Activated T-helper 1 cell treated with anti-CD3 and anti-CD28 coated beads, Interleukin-12 subunit alpha, Interleukin-12 subunit beta, Interleukin-2, Interleukin-4 antibody, amounts not matched to agents 30 ng/mL and 10 ng/mL and 1 ng/mL, durations not matched to agents 14 hours and 24 hours and 36 hours (primary cell): ENCODE measurements at regions not wholly inside any gene's neighbourhood (a gene's known extent, or its start where the extent isn't known, plus 50 kb on each side); places are given as distances from the start of the nearest gene placed in this dataset.
"Not testable (repeated sequence)": the region's sequence is repeated elsewhere in the genome, so short reads cannot be mapped to it uniquely, and the experiment has no call there.

Experiments used
- DNase-seq: peaks from one replicate; pipeline ENCODE4 v3.0.0; 2021; ENCODE audit warnings: low spot score
- H3K27ac Mint-ChIP-seq: one replicate; pipeline ENCODE4 v1.8.0; 2021; ENCODE audit warnings: mild to moderate bottlenecking, mixed read lengths
- H3K27me3 Mint-ChIP-seq: one replicate; pipeline ENCODE4 v1.8.0; 2022; ENCODE audit warnings: mild to moderate bottlenecking, moderate library complexity, mixed read lengths; ENCODE audit not compliant: insufficient read depth
- H3K36me3 Mint-ChIP-seq: one replicate; pipeline ENCODE4 v1.8.0; 2021; ENCODE audit warnings: low read depth, mixed read lengths
- H3K4me1 Mint-ChIP-seq: one replicate; pipeline ENCODE4 v1.8.0; 2021; ENCODE audit warnings: low read depth, mixed read lengths
- H3K4me3 Mint-ChIP-seq: one replicate; pipeline ENCODE4 v1.8.0; 2021; ENCODE audit warnings: mild to moderate bottlenecking, moderate library complexity, mixed read lengths
- H3K9me3 Mint-ChIP-seq: one replicate; pipeline ENCODE4 v1.8.0; 2021; ENCODE audit warnings: mixed read lengths
- intact Hi-C: fragments of 100-400 bp; cut with micrococcal nuclease; formaldehyde crosslinking; loops from one replicate; pipeline ENCODE4 v1.15.1; 2024

DNA sequence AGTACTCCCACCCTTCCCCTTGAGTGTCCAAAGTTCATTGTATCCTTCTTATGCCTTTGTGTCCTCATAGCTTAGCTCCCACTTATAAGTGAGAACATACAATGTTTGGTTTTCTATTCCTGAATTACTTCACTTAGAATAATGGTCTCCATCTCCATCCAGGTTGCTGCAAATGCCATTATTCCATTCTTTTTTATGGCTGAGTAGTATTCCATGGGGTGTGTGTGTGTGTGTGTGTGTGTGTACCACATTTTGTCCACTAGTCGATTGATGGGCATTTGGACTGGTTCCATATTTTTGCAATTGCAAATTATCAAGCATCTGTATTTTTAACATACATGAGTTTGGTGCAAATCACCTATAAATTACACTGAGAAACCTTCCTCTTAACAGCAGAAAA, 166.0 kb downstream of the FGF1 start:
- H3K27me3 Mint-ChIP-seq, H3K36me3 Mint-ChIP-seq, H3K4me3 Mint-ChIP-seq, DNase-seq, intact Hi-C loops, H3K4me1 Mint-ChIP-seq, H3K9me3 Mint-ChIP-seq, H3K27ac Mint-ChIP-seq: not testable (repeated sequence)

DNA sequence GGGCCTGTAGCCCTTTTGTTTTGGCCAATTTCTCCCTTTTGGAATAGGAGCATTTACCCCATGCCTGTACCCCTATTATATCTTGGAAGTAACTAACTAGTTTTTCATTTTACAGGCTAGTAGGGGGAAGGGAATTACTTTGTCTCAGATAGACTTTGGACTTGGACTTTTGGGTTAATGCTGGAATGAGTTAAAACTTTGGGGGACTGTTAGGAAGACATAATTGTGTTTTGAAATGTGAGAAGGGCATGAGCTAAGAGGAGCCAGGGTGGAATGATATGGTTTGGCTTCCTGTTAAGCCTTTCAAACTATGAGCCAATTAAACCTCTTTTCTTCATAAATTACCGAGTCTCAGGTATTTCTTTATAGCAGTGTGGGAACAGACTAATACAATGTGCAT, 168.1 kb downstream of the FGF1 start:
- Mint-ChIP-seq H3K4me3 (no peak overlapping the region), H3K9me3 (peaks cover 8% of the 10 kb centered on the region), H3K27ac (no peak overlapping the region), H3K36me3 (no peaks in the 10 kb centered on the region), H3K27me3 (peaks cover 5% of the 10 kb centered on the region), H3K4me1 (no peaks in the 10 kb centered on the region)
- intact Hi-C loops = no loop called here
- no peak for DNase-seq

DNA sequence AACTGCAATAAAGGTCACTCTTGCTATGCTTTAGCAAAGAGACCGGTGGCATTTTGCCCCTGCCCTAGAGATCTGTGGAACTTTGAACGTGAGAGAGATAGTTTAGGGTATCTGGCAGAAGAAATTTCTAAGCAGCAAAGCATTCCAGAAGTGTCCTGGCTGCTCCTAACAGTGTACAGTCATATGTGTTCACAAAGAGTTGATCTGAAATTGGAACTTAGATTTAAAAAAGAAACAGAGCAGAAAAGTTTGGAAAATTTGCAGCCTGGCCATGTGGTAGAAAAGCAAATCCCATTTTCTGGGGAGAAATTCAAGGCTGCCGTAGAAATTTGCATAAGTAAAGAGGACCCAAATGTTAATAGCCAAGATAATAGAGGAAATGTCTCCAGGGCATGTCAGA, 169.2 kb downstream of the FGF1 start:
- Mint-ChIP-seq H3K4me1 (no peaks in the 10 kb centered on the region), H3K36me3 (no peaks in the 10 kb centered on the region), H3K27me3 (peaks cover 5% of the 10 kb centered on the region), H3K27ac (no peak overlapping the region), H3K9me3 (peaks cover 8% of the 10 kb centered on the region), H3K4me3 (no peak overlapping the region)
- no peak for DNase-seq
- intact Hi-C loops = no loop called here

DNA sequence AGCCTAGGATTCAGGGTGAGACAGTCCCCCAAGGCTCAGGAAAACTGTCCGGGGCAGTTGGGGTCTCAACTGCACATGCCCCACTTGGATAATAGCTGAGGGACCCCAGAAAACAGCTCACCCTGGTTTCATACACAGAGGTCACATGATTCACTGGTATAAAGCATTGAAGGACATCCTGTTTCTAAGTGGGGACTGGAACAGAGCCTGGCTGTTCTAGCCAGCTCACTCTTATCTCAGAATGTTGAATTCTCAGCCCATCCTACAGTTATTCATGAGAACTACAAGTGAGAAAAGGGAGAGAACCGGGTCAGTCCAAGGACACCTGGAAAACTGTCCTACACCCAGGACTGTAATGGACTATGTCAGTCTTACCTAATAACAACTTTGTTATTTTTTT, 170.9 kb downstream of the FGF1 start:
- H3K36me3 Mint-ChIP-seq = no peaks in the 10 kb centered on the region

DNA sequence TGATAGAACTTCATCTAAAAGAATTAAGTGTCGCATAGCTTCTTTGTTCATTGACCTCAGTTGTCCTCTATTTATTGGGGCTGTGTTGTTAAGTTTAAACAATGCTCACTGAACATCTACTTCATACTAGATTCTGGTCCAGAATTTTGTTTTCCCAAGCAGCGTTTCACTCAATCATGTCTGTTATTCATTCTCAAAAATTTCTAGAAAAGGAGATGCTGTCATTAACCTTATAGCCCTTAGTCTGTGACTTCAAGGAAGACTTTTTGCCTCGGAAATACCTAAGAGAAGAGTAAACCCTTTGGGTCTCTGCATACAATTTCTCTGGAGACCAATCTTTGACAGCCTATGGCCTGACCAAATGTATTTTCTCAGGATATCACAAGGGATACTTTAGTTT, 171.7 kb downstream of the FGF1 start:
- no peak for DNase-seq
- no peaks in the 10 kb centered on the region for H3K27me3 Mint-ChIP-seq
- no peak overlapping the region for H3K27ac Mint-ChIP-seq
- intact Hi-C loops = no loop called here
- H3K9me3 Mint-ChIP-seq = peaks cover 8% of the 10 kb centered on the region
- H3K4me1 Mint-ChIP-seq = peaks cover under 1% of the 10 kb centered on the region
- no peaks in the 10 kb centered on the region for H3K36me3 Mint-ChIP-seq
- H3K4me3 Mint-ChIP-seq = no peak overlapping the region

More for the DNA sequence above, 170.9 kb downstream of the FGF1 start:
- H3K4me3 Mint-ChIP-seq = no peak overlapping the region
- H3K27ac Mint-ChIP-seq = no peak overlapping the region
- H3K27me3 Mint-ChIP-seq = peaks cover 4% of the 10 kb centered on the region
- DNase-seq = no peak
- H3K9me3 Mint-ChIP-seq = peaks cover 8% of the 10 kb centered on the region
- H3K4me1 Mint-ChIP-seq = no peaks in the 10 kb centered on the region
- intact Hi-C loops = no loop called here

DNA sequence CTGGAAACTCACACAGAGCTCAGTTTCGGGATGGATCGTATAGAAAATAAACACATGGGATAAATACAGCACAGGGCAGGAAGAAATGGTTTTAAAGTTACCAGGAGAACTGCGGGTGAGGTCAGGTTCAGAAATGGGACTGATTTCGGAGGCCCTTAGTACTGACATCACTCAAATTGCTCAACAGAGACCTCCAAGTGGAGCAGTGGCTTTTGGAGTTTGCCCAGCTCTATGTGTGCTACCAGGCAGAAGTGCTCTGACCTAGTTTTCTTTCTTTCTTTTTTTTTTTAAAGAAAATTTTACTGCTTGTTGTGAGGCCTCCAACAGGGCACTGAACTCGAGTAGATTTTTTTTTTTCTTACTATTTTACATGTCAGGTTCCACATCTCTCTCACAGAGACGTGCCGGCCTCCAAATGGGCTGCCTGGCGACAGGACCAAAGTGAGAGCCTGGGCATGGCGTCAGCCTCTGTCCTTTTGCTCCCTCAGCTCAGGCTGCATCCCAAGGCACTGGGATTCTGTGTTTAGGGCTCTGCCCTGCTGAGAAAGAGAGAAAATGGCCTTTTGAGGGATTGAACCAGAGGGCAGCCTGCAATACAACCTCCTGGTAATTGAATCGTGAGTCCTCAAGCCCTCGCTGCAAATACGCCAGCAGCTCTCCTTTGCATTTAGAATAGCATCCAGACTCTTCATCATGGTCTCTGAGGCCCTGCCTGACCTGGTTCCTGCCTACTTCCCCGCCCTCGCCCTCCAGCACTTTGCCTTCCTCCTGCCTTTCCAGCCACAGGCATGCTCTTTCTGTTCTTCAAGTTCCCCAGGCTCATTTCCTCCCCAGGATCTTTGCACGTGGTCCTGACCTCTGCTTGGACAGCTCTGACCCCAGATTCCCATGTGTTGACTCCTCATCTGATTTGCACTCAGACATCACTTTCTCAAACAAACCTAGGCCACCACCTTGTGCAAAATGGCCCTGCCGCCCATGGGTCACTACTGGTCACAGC, 173.5 kb downstream of the FGF1 start:
- H3K27me3 Mint-ChIP-seq = no peaks in the 10 kb centered on the region

DNA sequence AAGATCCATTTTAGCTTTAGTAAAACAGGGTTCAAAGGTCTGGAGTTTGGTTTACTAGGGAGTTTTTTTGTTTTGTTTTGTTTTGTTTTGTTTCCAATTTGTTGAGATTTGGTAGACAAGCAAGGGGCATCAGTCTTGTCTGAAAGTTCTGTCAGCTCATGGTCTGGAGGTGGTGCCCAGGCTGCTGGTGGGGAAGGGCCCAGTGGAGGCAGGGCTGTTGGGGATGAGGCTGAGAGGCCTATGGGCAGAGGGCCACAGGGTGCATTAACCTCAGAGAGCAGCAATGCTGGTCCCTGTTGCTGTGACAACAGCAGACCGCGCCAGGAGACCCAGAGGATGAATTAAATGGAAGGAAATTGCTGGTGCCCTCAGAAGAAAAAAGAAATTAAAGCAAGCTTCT, 174.5 kb downstream of the FGF1 start:
- DNase-seq = no peak
- intact Hi-C loops = no loop called here
- Mint-ChIP-seq H3K27me3 (no peaks in the 10 kb centered on the region), H3K36me3 (no peaks in the 10 kb centered on the region), H3K9me3 (peaks cover 3% of the 10 kb centered on the region), H3K4me3 (no peak overlapping the region), H3K27ac (no peak overlapping the region), H3K4me1 (peaks cover 24% of the 10 kb centered on the region)

More for the DNA sequence above, 173.5 kb downstream of the FGF1 start:
- Mint-ChIP-seq H3K27ac (no peak overlapping the region), H3K4me1 (peaks cover 19% of the 10 kb centered on the region), H3K9me3 (peaks cover 3% of the 10 kb centered on the region), H3K36me3 (no peaks in the 10 kb centered on the region), H3K4me3 (no peak overlapping the region)
- intact Hi-C loops = no loop called here
- no peak for DNase-seq

DNA sequence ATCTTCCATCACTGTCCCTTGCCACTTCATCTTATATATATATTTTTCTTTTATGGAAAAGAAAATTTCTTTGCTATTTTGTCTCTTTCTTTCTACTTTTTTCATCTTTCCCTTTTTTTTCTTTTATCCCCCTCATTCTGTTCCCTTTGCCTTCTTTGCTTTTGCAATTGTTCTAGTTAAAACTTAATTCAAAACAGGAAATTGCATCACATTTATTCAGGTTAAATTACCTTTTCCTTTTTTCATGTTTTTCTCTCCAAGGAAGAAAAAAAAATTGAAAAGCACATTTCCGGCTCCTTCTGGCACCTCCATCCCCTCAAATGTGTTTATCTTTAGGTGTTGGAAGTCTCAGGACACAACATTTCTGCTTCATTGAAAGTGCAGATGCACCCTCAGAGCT, 176.9 kb downstream of the FGF1 start:
- no peak for DNase-seq
- intact Hi-C loops = no loop called here
- H3K27ac Mint-ChIP-seq = no peak overlapping the region
- H3K4me1 Mint-ChIP-seq = peaks cover 34% of the 10 kb centered on the region
- no peaks in the 10 kb centered on the region for H3K27me3 Mint-ChIP-seq
- no peaks in the 10 kb centered on the region for H3K36me3 Mint-ChIP-seq
- H3K9me3 Mint-ChIP-seq = no peaks in the 10 kb centered on the region
- H3K4me3 Mint-ChIP-seq = no peak overlapping the region

DNA sequence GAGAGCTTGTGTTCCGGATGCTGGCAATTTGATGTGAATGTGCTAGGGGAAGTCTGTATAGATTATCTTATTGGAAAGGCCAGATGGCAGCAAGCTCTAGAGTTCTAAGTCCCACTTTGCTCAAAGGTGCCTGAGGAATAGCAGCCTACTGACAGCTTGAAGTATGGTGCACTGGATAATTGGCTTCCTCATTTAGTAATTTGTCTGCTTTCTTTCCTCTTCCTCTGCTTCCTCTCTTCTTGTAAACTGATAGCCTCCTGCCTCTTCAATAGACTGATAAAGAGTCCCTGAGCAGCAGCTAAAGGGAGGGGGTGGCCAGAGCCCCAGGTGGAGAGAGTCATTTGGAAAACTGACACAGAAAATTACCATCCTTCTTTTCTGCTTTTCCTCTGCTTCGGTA, 177.3 kb downstream of the FGF1 start:
- intact Hi-C loops = no loop called here
- no peaks in the 10 kb centered on the region for H3K36me3 Mint-ChIP-seq
- DNase-seq = no peak
- no peaks in the 10 kb centered on the region for H3K27me3 Mint-ChIP-seq
- peaks cover 39% of the 10 kb centered on the region for H3K4me1 Mint-ChIP-seq
- peaks cover 4% of the 10 kb centered on the region for H3K9me3 Mint-ChIP-seq
- peak overlapping the region; percentile 21 for H3K27ac Mint-ChIP-seq
- no peak overlapping the region for H3K4me3 Mint-ChIP-seq

DNA sequence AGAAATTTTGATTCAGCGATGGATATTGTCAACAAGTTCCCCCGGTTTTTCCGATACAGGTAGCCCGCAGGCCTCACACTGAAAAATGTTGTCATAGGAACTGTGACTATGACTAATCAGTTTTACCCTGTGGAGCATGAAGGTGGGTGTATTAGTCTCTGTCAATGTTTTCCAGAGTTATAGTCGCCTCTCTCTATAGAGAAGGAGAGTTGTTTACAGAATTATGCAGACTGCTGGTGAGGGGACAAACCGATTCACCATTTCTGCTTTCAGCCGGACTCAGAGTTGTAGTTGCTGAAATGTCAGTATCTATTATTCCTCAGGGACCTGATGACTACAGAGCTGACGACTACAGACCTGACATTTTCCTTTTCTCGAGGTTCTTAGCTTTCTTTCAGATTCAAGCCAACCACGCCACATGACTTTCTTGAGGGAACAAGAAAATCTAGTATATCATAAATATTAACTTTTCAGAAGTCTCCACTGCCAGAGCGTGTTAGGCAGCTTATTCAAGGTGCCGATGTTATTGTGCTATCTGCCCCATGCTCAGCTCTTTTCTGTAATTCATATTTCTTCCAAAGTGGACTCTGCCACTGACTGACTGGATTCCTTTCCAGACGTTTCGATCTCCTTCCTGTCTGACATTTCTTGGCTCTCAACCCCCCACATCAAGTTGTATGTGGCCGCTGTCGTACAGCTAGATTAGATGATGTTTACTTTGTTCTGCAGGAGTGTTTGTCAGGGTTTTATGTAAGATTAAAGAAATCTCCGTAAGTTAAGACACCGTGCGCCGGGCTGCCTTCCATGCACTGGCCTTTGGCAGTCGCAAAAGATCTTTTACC, 178.1 kb downstream of the FGF1 start:
- intact Hi-C loops = loop anchor here (1.0 to 2.0 kb wide), 3 partner anchors 35 to 500 kb away; no protein-coding TSS in a partner anchor
- Mint-ChIP-seq H3K27ac (peak overlapping the region; percentile 57), H3K9me3 (peaks cover 5% of the 10 kb centered on the region), H3K4me3 (no peak overlapping the region), H3K36me3 (no peaks in the 10 kb centered on the region), H3K4me1 (peaks cover 41% of the 10 kb centered on the region), H3K27me3 (no peaks in the 10 kb centered on the region)
- DNase-seq = no peak

DNA sequence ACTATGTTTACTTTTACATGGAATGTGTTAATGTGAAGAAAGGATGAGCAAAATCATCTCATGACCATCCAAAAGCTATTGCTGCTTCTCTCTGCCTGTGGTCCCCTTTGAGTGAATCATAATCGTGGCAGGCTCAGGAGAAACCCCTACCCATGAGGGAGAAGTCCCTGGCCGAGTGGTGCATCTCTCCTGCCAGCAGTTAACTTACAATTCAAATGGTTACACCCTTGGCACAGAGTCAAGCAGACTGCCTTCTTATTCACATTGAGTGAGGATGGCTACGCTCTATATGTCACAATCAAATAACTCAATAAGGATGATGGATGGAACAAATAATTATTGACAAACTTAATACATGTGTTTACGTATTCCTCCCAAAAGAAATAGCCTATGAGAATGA, 179.1 kb downstream of the FGF1 start:
- Mint-ChIP-seq H3K27me3 (no peaks in the 10 kb centered on the region), H3K4me1 (peaks cover 41% of the 10 kb centered on the region), H3K27ac (no peak overlapping the region), H3K36me3 (no peaks in the 10 kb centered on the region), H3K4me3 (no peak overlapping the region), H3K9me3 (peaks cover 5% of the 10 kb centered on the region)
- DNase-seq = no peak
- intact Hi-C loops = loop anchor here (1.0 to 2.0 kb wide), 3 partner anchors 34 to 499 kb away; no protein-coding TSS in a partner anchor

DNA sequence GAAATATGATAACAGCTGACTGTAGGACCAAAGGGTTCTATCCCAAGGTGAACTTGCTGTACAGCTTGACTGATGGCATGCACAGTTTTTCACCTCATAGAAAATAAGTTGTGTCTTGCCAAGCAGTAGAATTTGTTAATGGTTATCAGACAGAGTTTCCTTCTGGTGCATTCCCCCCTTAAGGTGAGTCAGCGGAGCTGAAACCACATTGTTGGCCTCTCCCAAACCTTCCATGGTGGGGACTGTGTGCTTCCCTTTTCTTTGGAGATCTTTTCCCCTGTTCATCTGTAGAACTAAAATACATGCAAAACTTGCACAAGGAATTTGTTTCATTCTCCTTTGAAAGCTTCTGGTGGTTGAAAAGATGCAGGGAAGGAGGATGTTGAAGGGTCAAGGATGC, 179.8 kb downstream of the FGF1 start:
- Mint-ChIP-seq H3K9me3 (peaks cover 5% of the 10 kb centered on the region), H3K4me1 (peaks cover 41% of the 10 kb centered on the region), H3K27ac (no peak overlapping the region), H3K4me3 (no peak overlapping the region), H3K36me3 (no peaks in the 10 kb centered on the region), H3K27me3 (no peaks in the 10 kb centered on the region)
- intact Hi-C loops = loop anchor here (2.0 kb wide), 1 partner anchor 149 kb away; no protein-coding TSS in a partner anchor
- DNase-seq = no peak

DNA sequence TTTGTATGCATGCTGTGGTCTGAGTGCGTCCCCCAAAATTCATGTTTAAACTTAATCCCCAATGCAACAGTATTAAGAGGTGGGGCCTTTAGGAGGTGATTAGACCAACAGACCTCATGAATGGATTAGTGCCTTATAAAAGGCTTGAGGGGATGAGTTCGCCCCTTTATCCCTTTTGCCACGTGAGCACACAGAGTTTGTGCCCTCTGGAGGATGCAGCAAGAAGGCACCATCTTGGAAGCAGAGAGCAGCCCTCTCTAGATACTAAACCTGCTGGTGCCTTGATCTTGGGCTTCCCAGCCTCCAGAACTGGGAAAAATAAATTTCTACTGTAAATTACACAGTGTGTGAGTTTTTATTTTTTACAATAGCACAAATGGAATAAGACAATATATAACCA, 177.1 kb upstream of the SPRY4 start:
- intact Hi-C loops = no loop called here
- Mint-ChIP-seq H3K4me1 (peaks cover 17% of the 10 kb centered on the region), H3K36me3 (no peaks in the 10 kb centered on the region)

More for the DNA sequence above, 177.1 kb upstream of the SPRY4 start:
- Mint-ChIP-seq H3K27ac (no peak overlapping the region), H3K4me3 (no peak overlapping the region), H3K27me3 (no peaks in the 10 kb centered on the region), H3K9me3 (peaks cover 5% of the 10 kb centered on the region)
- DNase-seq = no peak
